Spleen (tissue), 7 donors: ENCODE measurements at regions not wholly inside any gene's neighbourhood (a gene's known extent, or its start where the extent isn't known, plus 50 kb on each side); places are given as distances from the start of the nearest gene placed in this dataset.

ENCODE experiments used
- CTCF ChIP-seq, 11 experiments: fragments of 200-600 bp in 7 of 11; fragments of 450-650 bp in 4 of 11; sonication (generic) in 4 of 11; IDR thresholded peaks in 8 of 11; conservative IDR thresholded peaks in 3 of 11; 1 replicate in 7 of 11; 2 replicates in 4 of 11; pipeline versions ENCODE4 v1.4.0 to v1.8.0; 2016 to 2021; ENCODE audit warnings: antibody characterized with exemption in 11 of 11, inconsistent platforms in 4 of 11, mild to moderate bottlenecking in 1 of 11
- POLR2A ChIP-seq, 3 donors: fragments of 450-650 bp; IDR thresholded peaks; one replicate each; pipeline ENCODE4 v1.5.1; 2017; ENCODE audit warnings: antibody characterized with exemption in 3 of 3, mild to moderate bottlenecking in 1 of 3
- POLR2AphosphoS5 ChIP-seq, 3 donors: sonication (generic); formaldehyde crosslinking; IDR thresholded peaks; one replicate each; pipeline ENCODE4 v1.5.1; 2017; ENCODE audit warnings: antibody characterized with exemption in 3 of 3
- donor health status: DM: no; HTN: no; CAD: no; lungs with moderate emphysema.
- donor health status: DM: no; HTN: no; CAD: no.
- donor health status: DM: no; HTN: no; CAD: no.

GRCh38 chr6:163739408-163739725 lies 324.8 kb downstream of the QKI start:
- no peak for TF ChIP-seq CTCF (IDR thresholded peaks at IDR 0.05 in 8 of 11, conservative IDR thresholded peaks at IDR 0.05 in 3 of 11)
- no peak for TF ChIP-seq POLR2AphosphoS5 (IDR thresholded peaks at IDR 0.05)
- TF ChIP-seq POLR2A (IDR thresholded peaks at IDR 0.05) = no peak
